SK-N-SH (cell line): ENCODE measurements at regions not wholly inside any gene's neighbourhood (a gene's known extent, or its start where the extent isn't known, plus 50 kb on each side); places are given as distances from the start of the nearest gene placed in this dataset.
"Not testable (repeated sequence)": the region's sequence is repeated elsewhere in the genome, so short reads cannot be mapped to it uniquely, and the experiment has no call there.

ENCODE experiments used
- CTCF ChIP-seq: fragments of 200-600 bp; sonication (generic); IDR thresholded peaks from 2 replicates; pipeline ENCODE4 v1.6.1; 2017; ENCODE audit warnings: antibody characterized with exemption, mild to moderate bottlenecking, moderate library complexity
- FOSL2 ChIP-seq: IDR thresholded peaks from 2 replicates; pipeline ENCODE4 v1.4.0; 2012; ENCODE audit warnings: low read depth, mild to moderate bottlenecking, moderate library complexity, borderline replicate concordance
- MAX ChIP-seq: IDR thresholded peaks from 2 replicates; pipeline ENCODE4 v1.4.0; 2012; ENCODE audit warnings: low read depth
- REST ChIP-seq: IDR thresholded peaks from 2 replicates; pipeline ENCODE4 v1.6.1; 2012; ENCODE audit warnings: mild to moderate bottlenecking, low read depth, low read length, moderate library complexity
- RFX5 ChIP-seq: IDR thresholded peaks from 2 replicates; pipeline ENCODE4 v1.6.1; 2012; ENCODE audit warnings: mild to moderate bottlenecking, improper control_type of control experiment, low read length
- SIN3A ChIP-seq: IDR thresholded peaks from 2 replicates; pipeline ENCODE4 v1.6.1; 2012; ENCODE audit warnings: low read depth, mild to moderate bottlenecking, low read length, moderate library complexity, borderline replicate concordance
- SMC3 ChIP-seq: IDR thresholded peaks from 2 replicates; pipeline ENCODE4 v1.6.1; 2012; ENCODE audit warnings: low read depth, low read length, improper control_type of control experiment
- TEAD4 ChIP-seq: IDR thresholded peaks from 2 replicates; pipeline ENCODE4 v1.4.0; 2012; ENCODE audit warnings: mild to moderate bottlenecking, borderline replicate concordance; ENCODE audit not compliant: insufficient read depth
- USF2 ChIP-seq: fragments of 150-350 bp; IDR thresholded peaks from 2 replicates; pipeline ENCODE4 v1.6.1; 2017; ENCODE audit warnings: antibody characterized with exemption, low read length, low read depth, borderline replicate concordance
- ZBTB33 ChIP-seq: IDR thresholded peaks from 2 replicates; pipeline ENCODE4 v1.4.0; 2012; ENCODE audit warnings: low read depth, borderline replicate concordance

- TF ChIP-seq CTCF, USF2, SIN3A, FOSL2, REST, RFX5, MAX, TEAD4, SMC3, ZBTB33: not testable (repeated sequence)
These were observed 198.0 kb downstream of the LRRC70 start for GRCh38 chr5:62776592-62776991.
